Stimulated activated CD4-positive, alpha-beta T cell treated with anti-CD3 and anti-CD28 coated beads, TNF-alpha, amount 100 ng/mL, for 48 hours (primary cell): ENCODE measurements at regions not wholly inside any gene's neighbourhood (a gene's known extent, or its start where the extent isn't known, plus 50 kb on each side); places are given as distances from the start of the nearest gene placed in this dataset.
"Not testable (repeated sequence)": the region's sequence is repeated elsewhere in the genome, so short reads cannot be mapped to it uniquely, and the experiment has no call there.

Source experiments
- DNase-seq, 3 donors: peaks; one replicate each; pipeline ENCODE4 v3.0.0-alpha.2; 2020; ENCODE audit warnings: low read depth in 3 of 3

DNA sequence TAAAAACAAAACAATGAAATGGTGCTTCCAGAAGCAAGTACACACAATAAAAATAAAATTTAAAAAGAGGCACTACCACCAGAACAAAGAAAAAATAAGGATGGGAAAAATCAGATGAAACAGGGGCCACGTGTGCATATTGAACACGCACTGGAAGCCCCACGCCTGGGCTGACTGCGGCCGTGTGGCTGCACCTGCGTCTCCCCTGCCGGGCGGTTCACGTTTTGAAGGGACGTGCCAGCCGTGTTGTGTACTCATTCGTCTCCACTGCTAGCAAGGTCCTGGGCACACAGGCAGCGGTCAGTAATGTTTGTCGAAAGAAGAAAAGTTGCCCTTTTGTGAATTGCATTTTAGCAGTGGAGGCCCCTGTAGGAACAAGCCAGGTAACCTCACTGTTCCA is 255.9 kb upstream of the RNF32 start:
- DNase-seq = no peak

DNA sequence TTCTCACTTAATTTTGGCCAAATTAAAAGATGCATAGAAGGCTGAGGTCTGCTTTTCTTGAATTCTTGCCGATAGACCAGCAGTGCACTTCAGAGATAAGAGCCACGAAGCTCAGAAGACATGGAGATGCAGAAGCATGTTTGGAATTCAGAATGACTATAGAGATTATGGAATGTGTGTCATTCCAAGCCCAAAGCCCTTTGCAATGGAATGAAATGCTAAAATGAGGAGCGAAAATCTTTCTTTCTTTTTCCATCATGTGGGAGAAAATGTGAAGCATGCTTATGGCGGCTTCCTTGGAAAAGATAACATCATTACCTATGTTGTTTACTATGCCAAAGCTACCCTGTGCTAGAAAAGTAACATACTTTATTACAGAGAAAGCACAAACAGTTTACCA is 257.0 kb upstream of the RNF32 start:
- no peak for DNase-seq

DNA sequence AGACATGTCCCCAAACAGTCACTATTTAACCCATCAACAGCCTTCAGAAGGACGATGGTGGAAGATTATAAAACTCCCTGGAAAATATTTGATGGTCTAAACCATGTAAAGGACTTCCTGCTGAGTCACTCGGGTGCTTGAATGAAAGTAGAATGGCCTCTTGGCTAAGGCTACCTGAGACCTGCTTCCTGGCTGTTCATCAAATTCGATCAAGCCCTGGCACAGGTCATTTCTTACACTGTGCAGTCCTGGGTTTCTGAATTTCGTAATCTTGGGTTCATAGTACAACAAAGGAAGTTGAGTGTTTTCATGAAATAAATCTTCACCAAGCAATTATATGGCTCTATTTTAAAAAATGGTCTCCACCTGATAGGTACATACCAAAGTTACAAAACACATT is 260.3 kb upstream of the RNF32 start:
- no peak for DNase-seq

DNA sequence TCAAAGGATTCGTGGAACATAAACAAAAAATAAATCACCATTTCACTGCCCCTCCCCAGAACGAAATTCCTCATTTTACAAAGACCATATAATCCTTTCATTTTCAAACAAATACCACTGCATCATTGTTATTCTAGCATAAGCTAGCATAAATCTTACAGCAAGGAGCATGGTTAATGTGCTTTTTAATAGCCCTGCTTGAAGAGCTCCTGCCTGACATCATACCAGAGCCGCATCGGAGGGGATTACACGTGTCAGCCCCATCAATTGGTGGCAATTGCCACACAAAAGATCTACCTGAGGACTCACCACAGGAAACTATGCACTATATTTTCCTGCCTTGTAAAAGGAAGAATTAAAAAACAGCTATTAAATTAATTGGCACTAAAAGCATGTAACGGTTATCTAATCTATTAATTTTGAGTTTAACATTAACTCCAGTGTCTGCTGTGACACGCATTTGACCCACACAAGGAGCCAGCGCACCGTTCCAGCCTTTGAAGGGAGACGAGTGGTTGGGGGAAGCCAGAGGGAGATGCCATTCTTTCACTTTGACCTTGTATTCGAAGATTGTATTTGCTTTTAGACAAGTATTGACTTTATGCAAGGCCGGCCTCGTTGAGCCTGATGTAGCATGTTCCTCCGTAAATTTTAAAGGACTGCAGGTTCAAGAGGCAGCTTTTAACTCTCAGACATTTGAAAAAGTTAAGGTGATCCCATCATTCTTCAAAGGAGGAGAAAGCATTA is 261.1 kb upstream of the RNF32 start:
- DNase-seq = no peak

DNA sequence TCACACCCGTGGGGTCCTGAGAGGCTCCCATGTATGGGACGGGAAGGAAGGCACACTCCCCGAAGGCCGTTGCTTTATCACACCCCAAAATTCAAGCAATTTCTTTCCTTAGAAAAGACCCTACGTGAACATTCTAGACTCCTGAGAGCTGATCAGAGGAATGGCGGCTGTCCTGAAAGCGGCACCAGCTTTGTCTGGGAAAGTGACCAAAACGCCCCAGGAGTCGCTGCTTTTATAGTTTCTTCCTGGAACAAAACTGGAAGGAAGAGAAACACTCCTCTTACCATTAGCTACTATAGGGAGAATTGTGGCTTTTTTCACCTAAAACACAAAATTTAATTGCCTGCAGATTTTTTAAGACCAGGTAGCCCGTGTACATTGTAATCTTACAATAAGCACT is 261.8 kb upstream of the RNF32 start:
- no peak for DNase-seq

DNA sequence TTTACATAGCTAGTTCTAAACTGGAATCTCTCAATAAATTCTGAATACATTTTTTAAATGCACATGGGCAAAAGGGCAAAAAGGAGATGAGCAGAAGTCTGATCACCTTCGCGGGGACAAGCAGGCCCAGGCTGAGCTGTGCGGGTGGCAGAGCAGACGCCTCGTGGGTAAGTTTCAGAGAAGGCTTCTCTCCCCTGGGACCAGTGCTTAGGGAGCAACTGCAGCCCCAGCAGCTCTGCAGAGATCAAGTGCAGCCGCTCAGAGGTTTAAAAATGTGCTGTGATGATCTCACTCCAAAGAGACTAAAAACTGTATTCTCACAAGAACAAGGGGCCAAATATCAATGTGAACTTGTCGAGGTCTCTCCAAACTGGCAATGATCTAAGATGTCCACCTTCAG is 264.3 kb upstream of the RNF32 start:
- DNase-seq = no peak

DNA sequence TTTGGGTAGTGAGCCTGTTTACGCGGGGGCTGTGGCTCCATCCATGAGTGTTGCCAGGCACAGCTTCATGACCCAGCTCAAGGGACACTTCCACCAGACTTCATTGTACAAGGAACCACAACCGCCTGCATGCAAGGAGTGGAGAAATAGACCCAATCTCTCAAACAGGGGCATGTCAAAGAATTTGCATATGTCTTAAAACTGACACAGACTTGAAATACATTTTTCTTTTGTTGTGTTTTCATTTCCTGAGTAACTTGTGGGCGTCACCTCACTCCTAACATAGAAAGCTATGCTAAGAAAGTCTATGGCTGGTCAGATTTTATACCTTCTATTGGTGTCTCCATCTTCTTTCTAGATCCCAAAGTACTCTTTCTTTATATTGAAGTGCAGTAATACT is 266.2 kb upstream of the RNF32 start:
- no peak for DNase-seq

DNA sequence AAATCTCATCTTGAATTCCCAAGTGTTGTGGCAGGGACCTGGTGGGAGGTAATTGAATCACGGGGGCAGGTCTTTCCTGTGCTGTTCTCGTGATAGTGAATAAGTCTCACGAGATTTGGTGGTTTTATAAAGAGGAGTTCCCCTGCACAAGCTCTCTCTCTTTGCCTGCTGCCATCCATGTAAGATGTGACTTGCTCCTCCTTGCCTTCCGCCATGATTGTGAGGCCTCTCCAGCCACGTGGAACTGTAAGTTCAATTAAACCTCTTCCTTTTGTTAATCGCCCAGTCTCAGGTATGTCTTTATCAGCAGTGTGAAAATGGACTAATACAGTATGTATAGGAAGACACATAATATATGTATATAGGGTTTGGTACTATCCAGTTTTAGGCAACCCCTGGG is 270.6 kb upstream of the RNF32 start:
- not testable (repeated sequence) for DNase-seq

DNA sequence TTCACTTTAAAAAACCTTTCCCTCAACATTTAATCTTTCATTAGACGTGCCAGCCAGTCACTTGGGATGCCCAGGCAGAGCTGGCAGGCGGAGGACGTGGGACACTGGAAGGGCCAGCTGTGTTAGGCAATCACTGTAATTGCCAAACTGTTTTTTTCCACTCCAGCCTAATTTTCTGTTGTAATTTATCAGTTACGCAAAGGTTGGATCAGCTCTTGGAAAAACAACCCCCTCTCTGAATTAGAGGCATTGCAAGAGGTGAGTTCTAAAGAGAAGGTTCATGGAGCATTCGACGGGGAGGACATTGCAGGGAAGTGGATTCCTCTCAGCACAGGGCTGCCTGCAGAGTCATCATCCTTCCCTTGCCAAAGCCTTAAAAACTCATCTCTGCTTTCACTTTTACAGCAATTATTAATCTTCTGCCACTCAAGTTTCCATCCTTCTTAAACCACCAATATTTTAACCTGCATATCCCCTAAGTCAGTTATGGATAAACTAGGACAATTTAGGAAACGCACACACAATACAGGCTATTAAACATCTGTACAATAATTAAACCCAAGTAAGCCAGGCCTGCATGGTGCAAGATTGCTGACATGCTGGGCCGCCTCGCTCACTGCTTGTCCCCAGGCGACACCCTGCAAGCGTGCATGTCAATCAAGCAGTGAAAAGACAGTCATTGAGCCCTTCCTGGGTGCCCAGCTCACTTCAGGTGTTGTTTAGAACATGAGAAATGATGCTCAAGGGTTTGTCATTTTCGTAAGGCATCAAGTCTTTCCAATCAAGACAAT is 272.3 kb upstream of the RNF32 start:
- no peak for DNase-seq

DNA sequence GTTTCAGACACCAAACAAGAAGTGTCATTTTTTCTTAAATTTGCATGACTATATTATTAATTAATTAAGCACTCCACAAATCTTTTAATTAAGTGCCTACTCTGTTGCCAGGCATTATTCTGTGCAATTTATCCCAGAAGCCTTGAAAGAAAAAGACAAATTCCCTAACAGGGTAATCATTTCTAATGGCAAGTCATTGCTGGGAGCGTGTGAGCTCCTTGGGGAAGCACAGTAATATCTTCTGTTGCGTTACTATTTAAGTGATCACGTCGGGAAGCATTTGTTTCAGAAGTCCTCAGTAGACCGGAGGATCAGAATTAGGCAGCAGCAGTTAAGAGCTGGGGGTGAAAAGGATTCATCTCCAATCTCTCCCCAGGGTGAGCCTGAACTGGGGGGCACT is 276.8 kb upstream of the RNF32 start:
- no peak for DNase-seq

DNA sequence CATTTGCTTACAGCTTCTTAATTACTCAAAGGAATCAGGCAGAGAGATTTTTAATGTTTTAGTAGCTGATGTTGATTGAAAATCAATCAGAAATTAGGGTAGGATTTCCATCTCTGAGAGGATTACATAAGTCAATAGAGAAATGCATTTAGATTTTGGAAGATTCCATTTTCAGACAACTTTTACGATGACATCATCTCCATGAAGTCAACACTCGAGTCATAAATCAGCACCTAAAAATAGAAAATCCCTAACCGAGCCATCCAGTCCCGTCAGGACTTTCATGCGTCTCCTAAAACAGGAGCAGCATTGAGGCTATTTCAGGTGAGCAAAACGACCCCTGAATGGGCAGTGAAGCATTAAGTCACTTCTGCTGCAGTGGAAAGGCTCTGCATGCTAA is 279.7 kb upstream of the RNF32 start:
- DNase-seq = no peak

DNA sequence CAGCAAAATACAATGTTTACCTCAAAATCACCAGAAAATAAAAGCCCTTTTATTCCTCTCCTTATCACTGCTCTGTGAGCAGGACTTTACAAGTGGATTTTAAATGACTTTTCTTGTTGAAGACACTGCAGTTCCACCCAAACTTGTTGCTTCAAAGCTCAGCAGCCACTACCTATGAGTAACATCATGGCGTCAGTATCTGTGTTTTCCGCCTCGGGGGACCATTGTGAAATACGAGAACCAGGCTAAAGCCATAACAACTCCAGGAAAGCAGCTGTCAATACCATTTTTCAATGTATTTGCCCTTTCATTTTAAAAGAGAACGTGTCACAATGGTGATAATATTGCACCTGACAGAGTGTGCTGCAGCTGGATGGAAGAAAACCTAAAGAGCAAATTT is 284.0 kb upstream of the RNF32 start:
- DNase-seq = no peak

DNA sequence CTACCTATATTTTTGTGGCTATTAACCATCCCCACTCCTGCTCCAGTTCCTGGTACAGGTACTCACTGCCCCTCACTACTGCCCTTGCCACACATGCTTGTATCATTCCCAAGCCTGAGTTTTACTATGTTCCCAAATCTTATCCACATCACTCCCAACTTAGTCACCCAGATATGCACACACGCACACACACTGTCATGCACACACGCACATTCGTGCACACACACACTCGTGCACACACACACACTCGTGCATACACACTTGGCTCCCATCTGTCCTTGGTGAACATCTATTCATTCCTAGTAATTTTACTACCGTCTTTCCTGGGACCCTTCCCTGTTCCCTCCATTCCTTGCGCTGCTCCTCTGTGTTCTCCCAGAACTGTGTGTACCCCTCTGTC is 287.2 kb upstream of the RNF32 start:
- DNase-seq = no peak

DNA sequence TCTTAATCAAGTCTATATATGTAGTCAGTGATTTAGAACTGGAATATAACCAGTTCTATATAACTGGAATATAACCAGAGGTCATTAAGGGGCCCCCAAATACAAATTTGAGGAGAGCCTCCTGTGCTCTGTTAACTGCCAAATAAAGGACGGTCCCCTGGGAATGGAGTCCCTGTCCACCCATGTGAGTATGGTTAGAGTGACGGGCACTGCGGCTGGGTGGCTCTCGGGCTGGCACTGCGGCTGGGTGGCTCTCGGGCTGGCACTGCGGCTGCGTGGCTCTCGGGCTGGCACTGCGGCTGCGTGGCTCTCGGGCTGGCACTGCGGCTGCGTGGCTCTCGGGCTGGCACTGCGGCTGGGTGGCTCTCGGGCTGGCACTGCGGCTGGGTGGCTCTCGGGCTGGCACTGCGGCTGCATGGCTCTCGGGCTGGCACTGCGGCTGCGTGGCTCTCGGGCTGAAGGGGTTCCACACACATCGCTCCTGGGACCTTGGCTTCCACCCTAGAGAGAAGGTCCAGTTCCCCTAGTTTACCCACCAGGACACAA is 292.8 kb upstream of the RNF32 start:
- not testable (repeated sequence) for DNase-seq

DNA sequence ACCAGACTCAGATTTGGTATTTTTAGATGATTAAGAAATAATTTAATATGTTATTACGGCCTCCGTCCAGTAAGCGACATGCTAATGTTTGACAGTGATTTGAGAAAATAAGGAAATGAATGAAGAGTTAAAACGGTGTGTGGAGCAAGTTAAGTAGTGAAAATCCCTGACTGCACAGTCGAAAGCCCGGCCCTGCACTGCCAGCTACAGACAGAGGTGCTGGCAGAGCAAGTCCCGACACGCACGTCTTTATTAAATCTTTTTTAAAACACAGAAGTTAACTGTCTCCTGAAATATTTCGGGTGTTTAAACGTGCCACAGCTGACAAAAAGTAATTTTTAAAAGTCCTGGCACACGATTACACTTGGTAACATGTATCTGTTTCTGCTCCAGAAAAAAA is 293.4 kb upstream of the RNF32 start:
- no peak for DNase-seq

DNA sequence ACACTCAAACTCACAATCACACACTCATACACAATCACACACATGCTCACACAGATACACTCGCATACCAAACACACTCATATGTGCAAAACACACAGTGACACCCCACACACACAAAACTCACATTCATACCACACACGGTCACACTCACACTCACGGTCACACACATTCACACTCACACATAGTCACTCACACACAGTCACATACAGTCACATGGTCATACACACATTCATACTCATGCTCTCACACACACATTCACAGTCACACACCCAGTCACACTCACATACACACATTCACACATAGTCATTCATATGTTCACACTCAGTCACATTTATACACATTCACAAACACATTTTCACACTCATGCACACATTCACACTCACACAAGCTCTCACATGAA is 296.0 kb upstream of the RNF32 start:
- no peak for DNase-seq

DNA sequence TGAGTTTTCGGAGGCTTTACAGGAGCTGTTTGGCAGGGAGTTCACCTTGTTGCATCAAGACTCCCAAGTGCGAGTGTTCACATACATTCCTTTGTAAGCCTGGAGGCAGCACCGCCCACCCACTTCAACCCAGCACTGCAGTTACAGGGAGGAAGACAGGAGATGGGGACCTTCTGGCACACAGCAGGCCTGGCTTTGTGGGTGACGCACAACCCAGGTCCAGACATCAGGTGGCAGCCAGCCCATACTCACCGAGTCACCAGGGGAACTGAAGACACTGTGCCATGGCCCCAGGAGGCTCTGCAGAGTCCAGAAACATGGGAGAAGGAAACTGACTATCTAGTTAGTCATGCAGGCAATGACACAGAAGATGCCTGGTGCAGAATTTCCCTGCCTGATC is 305.9 kb upstream of the RNF32 start:
- no peak for DNase-seq

DNA sequence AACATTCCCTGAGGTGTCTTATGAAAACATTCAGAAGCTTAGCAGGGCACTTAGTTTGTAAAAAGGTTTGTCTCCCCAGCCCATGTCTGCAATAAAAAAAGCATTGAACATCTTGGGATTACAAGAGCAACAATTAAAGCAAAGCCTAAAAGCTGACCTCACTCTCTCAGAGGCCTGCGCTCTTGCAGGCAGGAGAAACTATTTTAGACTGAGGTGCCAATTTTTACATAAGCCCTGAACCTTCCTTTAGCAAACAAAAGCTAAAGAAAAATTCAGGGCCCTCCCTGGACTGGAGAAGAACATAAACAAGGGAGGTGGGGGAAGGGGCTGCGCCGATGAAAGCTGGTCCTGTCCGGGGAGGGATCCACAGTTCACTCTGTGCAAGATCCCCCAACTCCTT is 312.7 kb upstream of the RNF32 start:
- no peak for DNase-seq

DNA sequence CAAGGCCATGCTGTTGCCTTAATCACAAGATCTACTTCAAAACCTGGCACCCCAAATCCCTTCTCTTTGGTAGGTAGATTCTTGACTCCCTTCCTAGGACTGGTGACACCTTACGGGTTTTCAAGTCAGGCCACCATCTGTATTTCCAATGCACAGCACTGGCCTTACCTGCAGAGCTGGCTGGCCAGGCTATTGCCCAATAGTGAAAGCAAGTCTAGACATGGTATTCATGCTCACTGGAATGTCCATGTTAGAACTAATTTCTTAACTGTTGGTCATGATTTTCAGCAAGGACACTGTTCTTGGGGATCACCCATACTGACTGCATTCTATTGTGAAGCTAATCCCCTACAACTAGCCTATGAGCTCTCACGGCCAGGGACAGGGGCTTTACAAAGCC is 313.1 kb upstream of the RNF32 start:
- no peak for DNase-seq

DNA sequence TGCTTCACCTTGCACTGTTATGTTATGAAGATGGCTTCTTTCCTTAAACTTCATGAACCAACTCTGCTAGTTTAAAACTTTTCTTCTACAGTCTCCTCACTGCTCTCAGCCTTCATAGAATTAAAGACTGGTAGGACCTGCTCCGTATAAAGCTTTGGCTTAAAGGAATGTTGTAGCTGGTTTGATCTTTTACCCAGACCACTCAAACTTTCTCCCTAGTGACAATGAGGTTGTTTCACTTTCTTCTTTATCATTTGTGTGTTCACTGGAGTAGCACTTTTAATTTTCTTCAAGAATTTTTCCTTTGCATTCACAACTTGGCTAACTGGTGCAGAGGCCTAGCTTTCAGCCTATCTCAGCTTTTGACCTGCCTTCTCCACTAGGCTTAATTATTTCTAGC is 316.4 kb upstream of the RNF32 start:
- no peak for DNase-seq

DNA sequence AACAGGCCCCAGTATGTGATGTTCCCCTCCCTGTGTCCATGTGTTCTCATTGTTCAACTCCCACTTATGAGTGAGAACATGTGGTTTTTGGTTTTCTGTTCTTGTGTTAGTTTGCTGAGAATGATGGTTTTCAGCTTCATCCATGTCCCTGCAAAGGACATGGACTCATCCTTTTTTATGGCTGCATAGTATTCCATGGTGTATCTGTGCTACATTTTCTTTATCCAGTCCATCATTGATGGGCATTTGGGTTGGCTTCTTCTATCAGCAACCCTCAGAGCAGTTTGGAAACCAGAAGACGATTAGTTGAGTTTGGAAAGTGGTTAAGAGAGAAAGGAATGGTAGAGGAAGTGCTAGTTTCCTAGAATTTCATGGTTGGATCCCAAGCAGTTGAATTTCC is 319.1 kb upstream of the RNF32 start:
- DNase-seq = not testable (repeated sequence)

DNA sequence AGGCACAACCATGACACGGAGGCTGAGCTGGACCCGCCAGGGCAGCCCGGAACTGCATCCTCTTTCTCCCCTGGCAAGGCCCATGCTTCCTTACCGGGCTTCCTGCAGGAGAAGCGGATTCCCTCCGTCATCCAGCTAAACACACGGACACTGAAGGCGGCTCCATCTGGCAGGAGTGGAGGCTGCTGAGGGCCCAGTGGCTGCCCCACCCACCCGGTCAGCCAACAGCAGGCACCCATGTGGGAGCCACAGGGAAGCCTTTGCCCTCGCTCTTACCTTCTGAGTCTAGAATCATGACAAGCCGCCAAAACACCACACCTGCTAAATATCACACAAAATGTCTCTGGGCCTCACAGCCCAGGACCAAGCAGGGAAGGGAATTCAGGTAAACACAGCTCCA is 321.6 kb upstream of the RNF32 start:
- no peak for DNase-seq

DNA sequence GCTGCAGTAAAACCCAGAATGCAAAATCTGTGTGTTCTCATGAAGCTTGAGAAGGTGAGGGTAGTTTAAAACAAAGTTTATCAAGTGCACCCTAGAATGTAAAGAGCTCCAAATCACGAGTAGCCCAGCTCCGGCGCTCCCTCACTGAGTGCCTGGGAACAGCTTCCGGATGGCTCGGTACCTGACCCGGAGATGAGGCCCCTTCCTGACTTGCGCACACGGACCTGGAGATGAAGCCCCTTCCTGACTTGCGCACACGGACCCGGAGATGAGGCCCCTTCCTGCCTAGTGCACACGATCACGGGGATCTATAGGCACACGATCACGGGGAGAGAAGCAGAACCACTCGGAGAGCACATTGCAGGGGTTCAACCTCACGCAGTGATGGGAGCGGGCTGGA is 322.1 kb upstream of the RNF32 start:
- DNase-seq = no peak
